Stimulated activated CD4-positive, alpha-beta T cell treated with anti-CD3 and anti-CD28 coated beads, Interleukin-15, amount 100 ng/mL, for 24 hours (primary cell): ENCODE measurements at regions not wholly inside any gene's neighbourhood (a gene's known extent, or its start where the extent isn't known, plus 50 kb on each side); places are given as distances from the start of the nearest gene placed in this dataset.
A peak's percentile ranks its signal among the peaks of the same experiment; 100 is the strongest.

Experiments used
- DNase-seq: peaks from one replicate; pipeline ENCODE4 v3.0.0-alpha.2; 2020

DNA sequence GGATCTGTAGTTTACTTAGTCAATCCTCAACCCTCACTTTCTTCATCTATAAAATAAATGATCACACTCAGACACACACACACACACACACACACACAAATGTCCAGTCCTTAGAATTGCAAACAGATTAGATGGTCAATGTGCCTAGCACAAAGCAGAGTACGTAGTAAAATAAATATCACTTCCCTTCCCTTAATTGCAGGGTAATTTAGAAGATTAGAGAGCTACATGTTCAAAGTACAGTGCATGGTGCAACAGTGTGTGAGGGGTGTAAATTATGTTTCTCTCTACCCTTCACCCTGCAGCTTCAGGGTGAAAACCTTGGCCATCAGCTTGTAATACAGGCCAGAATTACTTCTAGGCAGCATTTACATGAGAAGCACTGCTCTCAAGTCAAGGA lies 187.0 kb upstream of the GHITM start:
- no peak for DNase-seq

DNA sequence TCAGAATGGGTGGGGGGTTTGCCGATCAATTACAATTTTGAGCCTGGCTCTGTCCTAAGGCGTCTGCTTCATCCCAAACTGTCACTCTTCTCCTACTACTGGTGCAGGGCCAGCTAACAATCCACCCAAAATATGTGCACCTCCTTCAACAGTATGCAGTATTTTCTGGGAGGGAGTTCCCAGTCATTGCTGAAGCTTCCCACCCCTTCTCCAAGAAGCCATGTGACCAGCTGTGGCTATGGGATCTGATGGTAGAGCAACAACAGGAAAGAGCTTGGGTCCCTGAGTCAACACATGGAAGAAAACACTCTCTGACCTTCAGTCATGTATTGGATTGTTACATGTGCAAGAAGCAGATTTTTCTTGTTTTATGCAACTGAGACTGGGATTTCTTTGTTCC lies 185.7 kb upstream of the GHITM start:
- DNase-seq, result no peak

DNA sequence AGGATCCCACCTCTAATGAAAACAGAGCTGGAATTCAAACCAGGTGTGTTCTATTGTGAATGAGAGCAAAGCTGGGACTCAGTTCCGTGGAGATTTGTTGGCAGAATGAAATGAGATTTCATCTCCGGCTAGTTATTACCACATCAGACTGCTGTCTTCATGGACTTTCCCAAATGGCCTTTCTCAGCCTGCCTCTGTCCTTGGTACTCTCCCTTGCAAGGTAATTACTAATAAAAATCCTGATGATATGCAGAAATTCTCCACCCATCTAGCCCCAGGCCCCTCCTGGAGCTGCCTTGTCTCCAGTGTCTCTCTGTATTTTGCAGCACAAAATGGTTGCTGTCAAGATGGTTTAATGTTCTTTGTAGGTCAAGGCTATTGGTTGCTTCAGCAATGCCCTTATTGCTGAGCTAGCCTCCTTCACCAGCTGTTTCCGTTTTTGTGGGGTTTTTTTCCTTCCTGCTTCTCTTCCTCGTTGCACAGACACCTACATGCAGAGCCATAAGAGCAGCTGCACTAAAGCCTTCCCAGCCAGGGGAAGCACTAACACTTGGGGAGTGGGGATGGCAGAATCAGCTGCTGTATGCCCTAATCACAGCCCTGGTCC lies 185.0 kb upstream of the GHITM start:
- no peak for DNase-seq

DNA sequence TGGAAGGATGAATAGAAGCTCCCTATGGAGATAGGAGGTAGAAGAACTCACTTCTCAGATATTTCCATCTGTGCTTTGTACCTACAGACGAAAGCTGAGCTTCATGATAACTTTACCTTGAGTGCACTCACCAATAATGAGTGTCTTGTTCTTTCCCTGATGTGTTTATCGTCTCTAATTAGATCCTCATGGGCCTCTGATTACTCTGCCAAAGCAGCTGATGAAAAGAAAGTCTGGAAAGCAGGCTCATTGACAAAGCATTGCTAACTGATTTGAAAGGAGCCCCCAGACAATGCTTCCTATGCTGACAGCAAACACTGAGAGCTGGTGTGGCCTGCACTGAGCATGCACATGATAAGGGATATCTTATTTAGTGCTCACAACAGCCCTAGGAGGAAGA lies 183.9 kb upstream of the GHITM start:
- DNase-seq, result no peak

DNA sequence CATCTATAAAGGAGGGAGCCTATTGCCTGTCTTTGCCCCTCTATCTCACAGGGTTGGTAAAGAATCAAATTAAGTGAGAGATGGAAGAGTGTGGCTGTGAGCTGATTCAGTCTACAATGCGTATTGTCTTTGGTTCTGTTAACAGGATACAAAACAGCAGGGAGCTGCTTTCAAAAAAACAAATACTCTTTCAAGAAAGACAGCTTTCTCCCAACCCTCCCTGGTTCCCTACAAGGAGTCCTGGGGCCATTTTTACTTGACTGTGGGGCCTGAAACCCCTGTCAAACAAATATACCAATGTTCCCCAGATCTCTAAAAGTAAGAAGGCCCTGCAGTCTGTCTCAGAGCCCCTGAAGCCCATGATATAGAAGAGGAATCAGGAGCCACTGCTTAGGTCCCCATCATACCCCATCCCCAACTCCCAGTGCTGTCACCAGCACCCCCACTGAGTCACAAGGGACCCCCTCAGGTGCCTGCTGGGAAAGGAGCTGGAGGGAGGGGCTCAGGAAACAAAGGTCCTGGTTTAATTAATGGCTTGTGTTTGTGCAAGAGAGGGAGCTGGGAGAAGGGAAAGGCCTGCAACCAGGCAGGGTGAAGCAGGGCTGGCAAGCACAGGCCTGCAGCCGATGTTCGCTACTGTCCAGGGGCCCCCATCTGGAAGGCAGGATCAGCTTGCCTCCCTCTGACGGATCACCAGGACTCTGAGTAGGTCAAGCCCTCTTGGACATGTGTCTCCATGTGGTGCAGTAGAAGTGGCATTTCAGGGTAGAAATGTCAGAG lies 182.0 kb upstream of the GHITM start:
- no peak for DNase-seq

DNA sequence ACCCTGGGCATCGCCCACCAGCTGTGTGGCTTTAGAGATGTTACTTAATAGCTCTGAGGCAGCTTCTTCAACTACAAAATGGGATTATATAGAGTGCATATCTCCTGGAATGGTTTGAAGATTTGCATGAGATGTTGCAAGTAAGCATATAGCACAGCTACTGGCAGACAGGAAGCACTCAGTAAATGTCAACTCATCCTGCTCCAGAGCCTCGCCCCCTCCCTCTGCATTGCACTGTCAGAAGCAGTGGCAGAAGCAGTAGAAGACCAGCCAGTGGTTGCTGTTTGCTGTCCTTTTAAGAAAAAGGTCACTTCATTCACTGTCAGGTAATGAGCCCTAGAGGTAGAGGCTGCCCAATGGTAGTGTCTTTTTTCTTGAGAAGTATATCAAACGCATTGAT lies 180.0 kb upstream of the GHITM start:
- DNase-seq, result no peak

DNA sequence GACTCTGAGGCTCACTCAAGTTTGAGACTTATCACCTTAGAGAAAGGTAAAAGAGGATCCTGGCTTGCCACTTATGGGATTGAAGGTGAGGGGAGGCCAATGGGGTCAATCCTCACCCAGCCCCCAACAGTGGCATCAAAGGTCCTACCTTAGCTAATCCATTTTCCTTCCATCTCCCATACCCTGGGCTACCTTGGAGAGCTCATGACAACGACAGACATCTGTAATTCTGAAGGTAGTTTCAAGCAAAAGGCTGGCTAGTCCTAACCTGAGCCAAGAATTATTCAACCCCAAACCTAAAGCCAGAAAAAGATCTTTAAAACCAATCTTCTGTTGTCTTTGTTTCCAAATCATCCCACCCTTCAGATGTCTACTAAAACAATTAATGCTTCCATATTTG lies 179.2 kb upstream of the GHITM start:
- no peak for DNase-seq

DNA sequence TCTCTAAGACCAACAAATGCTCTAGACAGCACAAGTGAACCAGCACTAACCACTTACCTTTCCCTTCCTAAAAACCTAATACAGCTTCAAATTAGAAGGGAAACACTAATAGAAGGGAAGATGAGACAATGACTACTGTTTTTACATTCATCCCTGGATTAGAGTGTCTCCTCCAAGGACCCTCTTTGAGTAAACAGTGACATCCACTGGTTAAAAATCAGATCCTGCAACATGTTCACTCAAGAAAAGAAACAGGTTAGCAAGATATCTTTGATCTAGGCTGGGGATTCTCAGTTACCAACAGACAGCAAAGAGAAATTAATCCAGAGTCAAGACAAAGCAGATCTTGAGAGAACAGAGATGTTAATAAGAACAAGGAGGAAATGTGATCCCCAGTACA lies 177.7 kb upstream of the GHITM start:
- DNase-seq, result no peak

DNA sequence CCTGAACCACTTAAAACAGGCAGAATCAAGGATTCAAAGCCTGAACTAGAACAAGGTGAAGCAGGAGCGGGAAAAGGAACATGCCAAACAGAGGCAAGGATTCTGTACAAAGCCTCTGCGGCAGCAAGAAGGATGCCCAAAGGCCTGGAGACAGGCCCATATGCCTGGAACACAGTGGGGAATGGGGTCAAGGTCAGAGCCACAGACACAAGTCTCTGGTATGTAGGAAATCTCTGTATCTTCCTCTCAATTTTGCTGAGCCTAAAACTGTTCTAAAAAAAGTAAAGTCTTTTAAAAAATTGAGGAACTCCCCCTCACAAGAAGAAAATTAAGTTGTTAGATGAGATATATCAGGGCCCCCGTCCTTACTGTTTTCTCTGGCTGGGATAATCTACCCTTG lies 175.9 kb upstream of the GHITM start:
- DNase-seq, result no peak

DNA sequence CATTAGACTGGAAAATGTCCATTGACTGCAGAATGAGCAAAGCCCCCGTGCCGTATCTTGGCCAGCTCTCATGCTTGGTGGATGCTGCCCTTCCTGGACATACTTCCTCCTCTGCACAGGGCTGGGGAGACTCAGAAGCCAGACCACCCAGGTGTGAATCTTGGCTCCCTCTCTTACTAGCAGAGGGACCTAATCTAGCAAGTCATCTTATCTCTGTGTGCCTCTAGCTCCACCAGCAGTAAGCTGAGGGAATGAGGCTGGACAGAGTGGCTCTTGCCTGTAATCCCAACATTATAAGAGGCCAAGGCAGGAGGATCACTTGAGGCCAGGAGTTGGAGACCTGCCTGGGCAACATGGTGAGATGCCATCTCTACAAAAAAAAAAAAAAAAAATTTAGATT lies 173.8 kb upstream of the GHITM start:
- DNase-seq, result no peak

DNA sequence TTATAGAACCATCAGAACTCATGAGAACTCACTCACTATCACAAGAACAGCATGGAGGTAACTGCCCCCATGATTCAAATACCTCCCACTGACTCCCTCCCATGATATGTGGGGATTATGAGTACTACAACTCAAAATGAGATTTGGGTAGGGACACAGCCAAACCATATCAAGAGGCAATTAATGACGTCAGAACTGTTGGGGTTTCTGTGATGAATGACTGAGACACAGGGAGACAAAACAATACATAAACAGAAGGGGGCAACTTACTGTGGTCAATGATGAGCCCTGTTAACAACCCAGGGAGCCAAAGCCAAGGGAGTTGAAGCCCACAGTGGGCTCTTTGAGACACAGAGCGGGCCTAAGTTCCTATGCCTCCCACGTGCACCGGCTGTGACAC lies 171.3 kb upstream of the GHITM start:
- no peak for DNase-seq

DNA sequence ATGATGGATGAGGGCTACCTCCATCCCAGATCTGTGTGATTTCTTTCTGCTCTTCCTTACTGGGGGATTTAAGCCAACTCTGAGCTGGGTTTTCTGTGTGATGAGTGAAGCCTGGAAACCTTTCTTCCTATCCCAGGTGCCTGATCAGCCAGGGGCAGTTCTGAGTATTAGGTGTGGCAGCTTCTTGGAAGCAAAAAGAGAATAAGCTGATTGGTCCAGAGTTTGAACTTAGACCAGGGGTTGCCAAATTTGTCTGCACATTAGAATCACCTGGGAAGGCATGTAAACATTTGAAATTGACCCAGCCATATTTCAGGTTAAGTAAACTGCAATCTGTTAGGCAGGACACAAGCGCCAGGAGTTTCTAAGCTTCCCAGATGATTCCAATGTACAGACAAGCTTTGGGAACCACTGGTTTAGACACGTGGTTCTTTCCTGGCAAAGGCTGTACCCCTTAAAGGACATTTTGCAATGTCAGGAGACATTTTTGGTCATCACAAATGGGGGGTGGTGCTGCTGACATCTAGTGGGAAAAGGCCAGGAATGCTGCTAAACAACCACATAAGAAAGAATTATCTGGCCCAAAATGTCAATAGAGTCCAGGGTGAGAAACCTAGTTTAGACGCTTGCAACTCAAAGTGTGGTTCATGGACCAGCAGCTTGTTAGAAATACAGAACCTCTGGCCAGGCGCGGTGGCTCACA lies 160.5 kb upstream of the GHITM start:
- DNase-seq, result no peak

DNA sequence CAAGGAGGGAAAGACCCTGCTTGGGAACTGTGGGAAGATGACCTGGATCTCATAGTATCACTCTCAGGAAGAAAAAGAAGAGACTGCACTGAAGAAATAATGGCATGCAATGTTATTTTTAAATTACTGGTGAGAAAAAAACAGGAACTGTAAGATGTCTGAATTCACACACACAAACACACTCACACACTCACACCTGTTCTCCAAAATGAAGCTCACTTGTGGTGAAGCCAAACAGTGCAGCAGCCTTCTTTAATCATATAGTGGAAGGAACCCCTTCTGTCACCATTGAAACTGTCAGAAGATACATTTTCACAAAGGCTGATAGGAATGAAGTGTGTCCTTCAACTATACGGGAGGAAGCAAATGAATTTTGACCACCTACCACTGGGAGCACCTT lies 156.5 kb upstream of the GHITM start:
- no peak for DNase-seq

DNA sequence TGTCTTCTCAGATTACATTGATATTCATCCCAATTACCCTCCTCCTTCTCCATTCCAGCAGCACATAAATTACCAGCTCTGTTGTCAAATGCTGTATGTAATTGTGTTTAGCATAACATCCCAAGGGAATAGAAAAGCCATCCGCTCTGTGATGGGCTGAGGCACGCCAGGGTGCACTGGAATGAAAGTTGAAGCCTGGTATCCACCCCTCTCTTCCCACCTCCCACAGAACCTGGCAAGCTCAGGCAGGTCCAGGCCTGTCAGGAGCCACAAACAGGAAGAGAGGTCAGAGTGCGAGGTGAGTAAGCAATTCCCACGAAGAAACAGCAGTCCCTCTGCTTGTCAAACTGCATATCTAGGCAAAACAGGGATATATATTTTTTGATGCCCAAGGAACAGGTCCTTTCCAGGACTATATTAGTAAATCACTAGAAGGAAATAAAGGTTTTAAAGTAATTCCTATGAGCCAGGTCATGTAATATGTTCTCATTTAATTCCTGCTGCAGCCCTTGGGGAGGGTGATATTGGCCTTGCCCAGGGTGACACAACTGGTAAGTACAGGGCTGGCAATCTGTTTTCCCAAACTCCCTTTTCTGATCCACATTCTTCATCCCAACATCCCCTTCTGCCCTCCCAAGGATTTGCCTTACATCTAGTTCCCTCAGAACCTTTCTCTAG lies 155.6 kb upstream of the GHITM start:
- no peak for DNase-seq

DNA sequence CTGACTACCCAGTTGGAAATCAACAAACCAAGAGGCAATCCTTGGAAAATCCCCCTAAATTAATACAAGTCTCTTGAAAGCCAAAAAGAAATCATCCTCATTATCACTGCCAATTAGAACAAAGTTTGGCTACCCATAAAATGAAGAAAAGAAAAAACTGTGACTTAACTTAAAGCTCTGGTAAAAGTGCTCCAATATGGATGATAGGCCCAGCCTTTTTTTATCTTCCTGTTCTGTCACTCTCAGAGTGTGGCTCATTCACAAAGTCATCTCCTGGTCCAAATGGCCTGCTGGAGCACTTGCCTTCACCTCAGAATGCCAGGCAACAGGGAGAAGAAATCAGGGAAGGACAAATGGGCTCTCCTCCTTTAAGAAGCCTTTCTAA lies 155.1 kb upstream of the GHITM start:
- DNase-seq, result no peak

DNA sequence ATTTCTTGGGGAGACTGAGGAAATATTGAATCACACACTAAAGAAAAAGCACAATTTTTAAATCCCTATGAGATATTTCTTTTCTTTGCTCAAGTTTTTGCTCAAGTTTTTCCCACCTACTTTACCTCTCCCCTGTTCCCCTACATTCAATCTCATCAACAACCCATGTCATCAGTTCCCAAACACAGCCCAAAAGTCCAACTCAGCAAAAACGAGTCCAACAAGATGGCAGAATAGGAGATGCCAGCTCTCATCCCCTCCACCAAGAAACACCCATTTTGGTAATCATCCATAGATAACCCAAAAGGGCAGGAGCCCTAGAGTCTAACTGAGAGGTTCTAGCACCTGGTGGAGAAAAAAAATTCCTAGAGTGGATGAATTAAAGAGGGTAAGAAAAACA lies 152.5 kb upstream of the GHITM start:
- no peak for DNase-seq

DNA sequence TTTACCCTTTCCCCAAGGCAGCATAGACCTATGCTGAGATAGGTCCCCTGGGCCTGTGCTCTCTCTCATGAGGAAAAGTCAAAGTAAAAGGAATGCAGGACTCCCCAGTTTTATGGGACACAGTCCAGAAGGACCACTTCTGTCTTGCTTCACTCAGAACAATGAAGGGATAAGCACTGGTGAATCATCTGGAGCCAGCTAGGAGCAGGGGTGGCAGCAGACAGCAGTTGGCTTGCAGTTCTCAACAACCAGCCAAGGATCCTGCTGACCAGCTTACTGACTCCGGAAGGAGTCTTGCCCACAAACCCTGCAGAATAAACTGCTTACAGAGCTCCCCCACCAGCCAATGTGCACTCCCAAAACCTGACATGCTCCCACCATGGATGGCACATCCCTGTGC lies 152.1 kb upstream of the GHITM start:
- DNase-seq, result no peak

DNA sequence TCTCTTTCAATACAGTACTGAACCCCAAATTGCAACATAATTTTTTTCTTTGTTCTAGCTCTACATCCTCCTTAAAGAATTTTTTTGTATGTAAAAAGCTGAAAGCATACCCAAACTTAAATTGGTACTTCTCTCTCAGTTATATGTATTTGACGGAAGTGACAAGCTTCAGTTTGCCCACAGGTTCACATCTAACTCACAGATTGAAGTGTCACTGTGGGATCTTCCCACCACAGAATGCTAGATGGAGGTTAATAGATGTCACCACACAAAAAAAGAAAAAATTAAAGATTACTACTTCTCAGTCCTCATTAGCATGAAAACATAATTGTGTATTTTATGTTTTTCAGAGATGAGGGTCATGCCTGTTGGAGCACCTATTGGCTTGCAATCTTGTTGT lies 150.9 kb upstream of the GHITM start:
- DNase-seq, result no peak

DNA sequence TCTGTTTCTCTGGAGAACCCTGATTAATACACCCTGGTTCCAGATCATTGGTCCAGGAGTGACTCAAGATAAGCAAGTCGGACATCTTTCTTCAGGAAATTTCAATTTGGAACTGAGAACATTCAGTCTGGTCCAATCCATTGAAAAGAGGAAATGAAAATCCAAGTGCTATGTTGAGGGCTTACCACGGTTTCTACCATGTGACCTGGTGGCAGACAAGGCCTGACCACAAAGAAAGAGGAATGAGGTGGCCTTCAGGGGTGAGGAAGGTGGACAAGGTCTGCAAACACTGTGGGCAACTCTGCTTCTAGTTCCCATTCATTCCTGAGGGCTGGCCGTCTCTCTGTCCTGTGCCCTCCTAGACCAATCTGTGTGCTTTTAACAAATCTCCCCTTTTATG lies 149.2 kb upstream of the GHITM start:
- DNase-seq, result no peak

DNA sequence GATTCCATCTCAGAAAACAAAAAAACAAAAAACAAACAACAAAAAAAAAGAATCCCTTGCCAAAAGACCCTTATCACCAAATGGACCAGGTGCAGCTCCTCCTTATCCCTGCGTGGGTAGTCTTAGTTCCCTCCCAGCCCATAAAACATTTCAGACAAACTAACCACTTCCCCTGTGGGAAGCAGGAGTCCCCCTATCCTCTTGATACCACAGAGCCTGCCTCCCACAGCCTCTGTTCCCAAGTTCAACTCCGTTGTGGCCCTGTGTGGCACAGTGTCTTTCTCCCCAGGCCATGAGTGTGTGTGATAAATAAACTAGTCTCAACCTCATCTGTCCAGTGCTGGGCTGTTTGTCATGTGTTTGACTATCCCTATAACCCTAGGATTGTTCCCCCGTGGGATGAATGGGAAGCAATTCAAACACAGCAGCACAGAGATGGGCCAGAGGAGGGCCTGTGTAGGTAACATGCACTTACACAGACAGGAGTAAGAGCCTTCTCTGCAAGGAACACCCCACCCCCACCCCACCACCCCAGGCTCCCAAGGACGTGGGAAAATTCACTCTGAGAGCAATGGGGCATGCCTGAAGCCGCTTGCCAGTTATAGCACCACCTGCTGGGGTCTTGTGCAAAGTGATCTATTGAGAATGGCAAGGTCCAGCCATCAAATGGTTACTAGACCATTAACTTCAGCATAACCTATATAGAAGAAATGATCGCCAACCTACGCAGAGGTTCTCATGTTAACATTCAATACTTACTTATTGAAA lies 147.1 kb upstream of the GHITM start:
- DNase-seq, result peak; percentile 40

DNA sequence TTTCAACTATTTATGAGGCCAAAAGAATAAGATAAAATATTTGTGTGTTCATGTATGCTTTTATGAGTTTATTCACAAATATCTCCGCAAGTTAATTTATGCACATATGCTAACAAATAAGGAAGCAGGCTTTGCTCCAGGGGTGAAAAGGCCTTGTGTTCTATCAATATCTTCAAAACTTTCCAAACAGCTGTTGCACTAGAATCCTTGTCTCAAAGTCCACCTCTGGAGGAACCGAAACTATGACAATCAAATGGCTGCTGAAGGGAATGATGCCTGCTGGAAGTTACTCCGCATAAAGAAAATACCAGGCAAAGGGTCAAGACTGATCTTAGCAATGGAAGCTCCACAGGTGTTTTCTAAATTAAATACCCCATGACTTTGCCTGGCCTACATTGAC lies 145.0 kb upstream of the GHITM start:
- no peak for DNase-seq

DNA sequence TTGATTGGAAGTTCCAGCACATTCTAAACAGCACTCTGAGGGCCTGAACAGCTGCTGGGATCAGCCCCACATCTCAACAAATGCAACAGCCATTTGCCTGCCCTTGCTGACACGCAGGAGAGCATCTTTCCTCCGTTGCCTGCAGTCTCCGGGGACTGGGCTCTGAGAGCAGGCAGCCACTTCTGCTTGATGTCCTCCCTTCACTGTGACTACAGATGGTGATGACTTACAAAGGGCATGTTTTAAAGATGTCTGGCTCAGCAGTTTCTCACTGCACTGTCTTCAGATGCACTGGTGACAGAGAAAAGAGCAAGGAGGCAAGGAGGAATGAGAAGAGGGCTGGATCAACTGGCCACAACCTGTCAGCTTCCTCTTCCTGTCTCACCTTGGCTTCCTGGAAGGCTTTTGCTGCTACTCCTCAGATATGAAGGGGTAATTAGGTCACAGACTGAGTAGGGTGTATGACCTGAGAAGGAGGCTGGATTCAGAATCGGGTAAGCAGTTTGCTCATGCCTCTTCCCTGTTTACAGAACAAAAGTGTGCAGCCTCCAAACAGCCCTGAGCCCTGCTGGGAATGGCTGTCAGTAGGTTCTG lies 143.5 kb upstream of the GHITM start:
- no peak for DNase-seq

DNA sequence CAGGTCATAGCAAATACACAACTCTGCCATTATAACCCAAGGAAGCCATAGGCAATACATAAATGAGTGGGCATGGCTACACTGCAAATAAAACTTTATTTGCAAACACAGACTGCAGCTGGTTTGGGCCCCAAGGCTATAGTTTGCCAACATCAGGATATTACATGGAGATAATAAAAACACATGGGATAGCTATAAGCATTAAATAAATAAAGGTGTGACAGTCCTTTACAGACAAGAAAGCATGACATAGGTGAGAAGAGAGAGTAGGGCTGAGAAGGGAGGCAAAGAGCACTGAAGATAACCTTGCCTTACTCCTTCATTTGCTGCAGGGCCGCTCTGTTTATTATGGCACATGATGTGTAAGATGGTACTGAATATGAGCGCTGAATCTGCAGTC lies 135.1 kb upstream of the GHITM start:
- DNase-seq, result no peak
